Gastrocnemius medialis (tissue), 4 donors: ENCODE measurements at regions not wholly inside any gene's neighbourhood (a gene's known extent, or its start where the extent isn't known, plus 50 kb on each side); places are given as distances from the start of the nearest gene placed in this dataset.

Experiments
- POLR2A ChIP-seq, 2 donors: fragments of 450-650 bp; IDR thresholded peaks; one replicate each; pipeline ENCODE4 v1.6.1; 2017; ENCODE audit warnings: antibody characterized with exemption in 2 of 2, mild to moderate bottlenecking in 2 of 2, moderate library complexity in 2 of 2
- TF ChIP-seq, protein P1 (sequence below), 5 experiments: fragments of 450-650 bp in 3 of 5; fragments of 200-600 bp in 2 of 5; sonication (generic) in 2 of 5; IDR thresholded peaks in 4 of 5; conservative IDR thresholded peaks in 1 of 5; 1 replicate in 4 of 5; 2 replicates in 1 of 5; pipeline ENCODE4 v1.5.1; 2016 to 2019; ENCODE audit warnings: antibody characterized with exemption in 5 of 5, mild to moderate bottlenecking in 3 of 5, moderate library complexity in 3 of 5

DNA sequence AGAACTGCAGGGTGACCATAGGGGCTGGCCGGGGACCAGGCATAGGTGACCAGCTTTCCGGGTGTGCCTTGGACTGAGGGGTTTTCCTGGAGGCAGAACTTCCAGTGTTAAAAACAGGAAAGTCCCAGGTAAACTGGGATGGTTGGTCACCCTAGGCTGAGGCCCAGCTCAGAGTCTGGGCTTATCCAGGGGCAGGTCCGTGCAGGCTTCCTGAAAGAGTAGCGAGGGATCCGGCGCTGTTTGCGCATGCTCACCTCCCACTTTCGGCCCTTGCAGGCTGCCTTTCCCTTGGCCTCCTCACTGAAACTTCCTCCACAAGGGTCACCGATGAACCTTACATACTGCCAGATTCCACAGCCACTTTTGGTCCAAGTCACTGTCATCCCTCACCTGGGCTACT is 119.8 kb upstream of the PLET1 start:
- TF ChIP-seq, protein P1, sequence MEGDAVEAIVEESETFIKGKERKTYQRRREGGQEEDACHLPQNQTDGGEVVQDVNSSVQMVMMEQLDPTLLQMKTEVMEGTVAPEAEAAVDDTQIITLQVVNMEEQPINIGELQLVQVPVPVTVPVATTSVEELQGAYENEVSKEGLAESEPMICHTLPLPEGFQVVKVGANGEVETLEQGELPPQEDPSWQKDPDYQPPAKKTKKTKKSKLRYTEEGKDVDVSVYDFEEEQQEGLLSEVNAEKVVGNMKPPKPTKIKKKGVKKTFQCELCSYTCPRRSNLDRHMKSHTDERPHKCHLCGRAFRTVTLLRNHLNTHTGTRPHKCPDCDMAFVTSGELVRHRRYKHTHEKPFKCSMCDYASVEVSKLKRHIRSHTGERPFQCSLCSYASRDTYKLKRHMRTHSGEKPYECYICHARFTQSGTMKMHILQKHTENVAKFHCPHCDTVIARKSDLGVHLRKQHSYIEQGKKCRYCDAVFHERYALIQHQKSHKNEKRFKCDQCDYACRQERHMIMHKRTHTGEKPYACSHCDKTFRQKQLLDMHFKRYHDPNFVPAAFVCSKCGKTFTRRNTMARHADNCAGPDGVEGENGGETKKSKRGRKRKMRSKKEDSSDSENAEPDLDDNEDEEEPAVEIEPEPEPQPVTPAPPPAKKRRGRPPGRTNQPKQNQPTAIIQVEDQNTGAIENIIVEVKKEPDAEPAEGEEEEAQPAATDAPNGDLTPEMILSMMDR (IDR thresholded peaks at IDR 0.05 in 4 of 5, conservative IDR thresholded peaks at IDR 0.05 in 1 of 5) = no peak
- TF ChIP-seq POLR2A (IDR thresholded peaks at IDR 0.05) = no peak
